ENCODE measurements at regions not wholly inside any gene's neighbourhood (a gene's known extent, or its start where the extent isn't known, plus 50 kb on each side); places are given as distances from the start of the nearest gene placed in this dataset.

- DNase-seq (no peak), ATAC-seq (no peak)
- Mint-ChIP-seq H3K27me3 (peaks cover 29% of the 10 kb centered on the region), H3K36me3 (peaks cover 4% of the 10 kb centered on the region), H3K9me3 (ENCODE audit: low read depth) (no peaks in the 10 kb centered on the region), H3K4me3 (no peak overlapping the region), H3K27ac (no peak overlapping the region), H3K4me1 (peaks cover 32% of the 10 kb centered on the region)
- CTCF ChIA-PET: interaction anchor here (0.9 kb wide), 1 partner anchor 12 kb away, joined by 3 read pairs; no protein-coding TSS in a partner anchor
Observed at GRCh38 chr2:126764686-126765265, 108.8 kb downstream of the GYPC start.

- CTCF ChIA-PET: interaction anchor here (0.9 kb wide), 1 partner anchor 11 kb away, joined by 4 read pairs; no protein-coding TSS in a partner anchor
- H3K27me3 Mint-ChIP-seq: peaks cover 29% of the 10 kb centered on the region
- ATAC-seq (no peak), DNase-seq (peak; percentile 27)
- peaks cover 32% of the 10 kb centered on the region for H3K4me1 Mint-ChIP-seq
- no peak overlapping the region for H3K4me3 Mint-ChIP-seq
- no peaks in the 10 kb centered on the region for H3K9me3 Mint-ChIP-seq (ENCODE audit: low read depth)
- H3K27ac Mint-ChIP-seq: no peak overlapping the region
- H3K36me3 Mint-ChIP-seq: peaks cover 4% of the 10 kb centered on the region
Observed at GRCh38 chr2:126765395-126765794, 109.4 kb downstream of the GYPC start.

- Mint-ChIP-seq H3K27ac (no peak overlapping the region), H3K27me3 (peaks cover 29% of the 10 kb centered on the region), H3K4me3 (no peak overlapping the region), H3K9me3 (ENCODE audit: low read depth) (no peaks in the 10 kb centered on the region), H3K36me3 (peaks cover 4% of the 10 kb centered on the region), H3K4me1 (peaks cover 26% of the 10 kb centered on the region)
- DNase-seq: no peak
- ATAC-seq: no peak
- CTCF ChIA-PET: interaction anchor here (0.9 kb wide), 1 partner anchor 10 kb away, joined by 4 read pairs; no protein-coding TSS in a partner anchor
Observed at GRCh38 chr2:126766295-126766968, 110.5 kb downstream of the GYPC start.

- no peak overlapping the region for H3K4me3 Mint-ChIP-seq
- H3K4me1 Mint-ChIP-seq: peaks cover 22% of the 10 kb centered on the region
- H3K27me3 Mint-ChIP-seq: peaks cover 29% of the 10 kb centered on the region
- DNase-seq (no peak), ATAC-seq (no peak)
- H3K9me3 Mint-ChIP-seq (ENCODE audit: low read depth): no peaks in the 10 kb centered on the region
- CTCF ChIA-PET: no interaction called here
- peaks cover 4% of the 10 kb centered on the region for H3K36me3 Mint-ChIP-seq
- no peak overlapping the region for H3K27ac Mint-ChIP-seq
Observed at GRCh38 chr2:126766969-126767296, 111.0 kb downstream of the GYPC start.

GRCh38 chr2:126769118-126769517, 113.2 kb downstream of the GYPC start:
- CTCF ChIA-PET: interaction anchor here (0.9 kb wide), 1 partner anchor 8 kb away, joined by 4 read pairs; no protein-coding TSS in a partner anchor
- no peak overlapping the region for H3K27ac Mint-ChIP-seq
- H3K27me3 Mint-ChIP-seq: peaks cover 28% of the 10 kb centered on the region
- no peak for DNase-seq
- H3K9me3 Mint-ChIP-seq (ENCODE audit: low read depth): no peaks in the 10 kb centered on the region
- H3K4me3 Mint-ChIP-seq: no peak overlapping the region
- H3K4me1 Mint-ChIP-seq: peaks cover 12% of the 10 kb centered on the region
- H3K36me3 Mint-ChIP-seq: no peaks in the 10 kb centered on the region
- no peak for ATAC-seq

- no peak overlapping the region for H3K4me3 Mint-ChIP-seq
- ATAC-seq (no peak), DNase-seq (no peak)
- H3K27ac Mint-ChIP-seq: no peak overlapping the region
- CTCF ChIA-PET: no interaction called here
- no peaks in the 10 kb centered on the region for H3K36me3 Mint-ChIP-seq
- H3K4me1 Mint-ChIP-seq: peaks cover 10% of the 10 kb centered on the region
- H3K9me3 Mint-ChIP-seq (ENCODE audit: low read depth): no peaks in the 10 kb centered on the region
- peaks cover 24% of the 10 kb centered on the region for H3K27me3 Mint-ChIP-seq
Observed at GRCh38 chr2:126770466-126770865, 114.5 kb downstream of the GYPC start.

GRCh38 chr2:126771094-126771493, 115.1 kb downstream of the GYPC start:
- H3K9me3 Mint-ChIP-seq (ENCODE audit: low read depth): no peaks in the 10 kb centered on the region
- no peak for DNase-seq
- peaks cover 27% of the 10 kb centered on the region for H3K27me3 Mint-ChIP-seq
- no peak overlapping the region for H3K4me3 Mint-ChIP-seq
- no peak for ATAC-seq
- no peak overlapping the region for H3K27ac Mint-ChIP-seq
- CTCF ChIA-PET: no interaction called here
- peaks cover 9% of the 10 kb centered on the region for H3K4me1 Mint-ChIP-seq
- no peaks in the 10 kb centered on the region for H3K36me3 Mint-ChIP-seq

GRCh38 chr2:126771501-126772195, 115.7 kb downstream of the GYPC start:
- no peak overlapping the region for H3K4me3 Mint-ChIP-seq
- H3K27ac Mint-ChIP-seq: no peak overlapping the region
- H3K36me3 Mint-ChIP-seq: no peaks in the 10 kb centered on the region
- H3K27me3 Mint-ChIP-seq: peaks cover 23% of the 10 kb centered on the region
- H3K9me3 Mint-ChIP-seq (ENCODE audit: low read depth): no peaks in the 10 kb centered on the region
- no peak for DNase-seq
- CTCF ChIA-PET: no interaction called here
- peaks cover 8% of the 10 kb centered on the region for H3K4me1 Mint-ChIP-seq
- ATAC-seq: no peak

GRCh38 chr2:126774290-126774689, 118.3 kb downstream of the GYPC start:
- no peaks in the 10 kb centered on the region for H3K36me3 Mint-ChIP-seq
- DNase-seq (no peak), ATAC-seq (no peak)
- no peak overlapping the region for H3K27ac Mint-ChIP-seq
- H3K9me3 Mint-ChIP-seq (ENCODE audit: low read depth): no peaks in the 10 kb centered on the region
- H3K4me3 Mint-ChIP-seq: no peak overlapping the region
- peaks cover 14% of the 10 kb centered on the region for H3K27me3 Mint-ChIP-seq
- CTCF ChIA-PET: interaction anchor here (2.7 kb wide), 1 partner anchor 246 kb away, joined by 17 read pairs; no protein-coding TSS in a partner anchor
- peaks cover 11% of the 10 kb centered on the region for H3K4me1 Mint-ChIP-seq

- no peaks in the 10 kb centered on the region for H3K9me3 Mint-ChIP-seq (ENCODE audit: low read depth)
- peaks cover 15% of the 10 kb centered on the region for H3K27me3 Mint-ChIP-seq
- no peaks in the 10 kb centered on the region for H3K36me3 Mint-ChIP-seq
- H3K4me3 Mint-ChIP-seq: no peak overlapping the region
- no peak overlapping the region for H3K27ac Mint-ChIP-seq
- DNase-seq (no peak), ATAC-seq (no peak)
- H3K4me1 Mint-ChIP-seq: peaks cover 9% of the 10 kb centered on the region
- CTCF ChIA-PET: interaction anchor here (1.5 to 2.7 kb wide), 2 partner anchors 143 to 246 kb away, joined by 3 to 17 read pairs; no protein-coding TSS in a partner anchor
Observed at GRCh38 chr2:126774761-126775160, 118.8 kb downstream of the GYPC start.

GRCh38 chr2:126775300-126775985, 119.5 kb downstream of the GYPC start:
- DNase-seq: no peak
- Mint-ChIP-seq H3K4me1 (peaks cover 9% of the 10 kb centered on the region), H3K27ac (no peak overlapping the region), H3K9me3 (ENCODE audit: low read depth) (no peaks in the 10 kb centered on the region), H3K4me3 (peak overlapping the region; percentile 48), H3K27me3 (peaks cover 22% of the 10 kb centered on the region), H3K36me3 (no peaks in the 10 kb centered on the region)
- CTCF ChIA-PET: interaction anchor here (1.5 to 2.7 kb wide), 3 partner anchors 13 to 247 kb away, joined by 3 to 18 read pairs (median 17); no protein-coding TSS in a partner anchor
- ATAC-seq: no peak

- ATAC-seq (peak; percentile 2), DNase-seq (no peak)
- Mint-ChIP-seq H3K27me3 (peaks cover 24% of the 10 kb centered on the region), H3K36me3 (no peaks in the 10 kb centered on the region), H3K4me3 (peak overlapping the region; percentile 48), H3K9me3 (ENCODE audit: low read depth) (no peaks in the 10 kb centered on the region), H3K27ac (no peak overlapping the region), H3K4me1 (peaks cover 9% of the 10 kb centered on the region)
- CTCF ChIA-PET: interaction anchor here (0.9 to 4.2 kb wide), 21 partner anchors 7 to 377 kb away, joined by 3 to 57 read pairs (median 4); no protein-coding TSS in a partner anchor
Observed at GRCh38 chr2:126776255-126776654, 120.3 kb downstream of the GYPC start.

All from activated CD8-positive, alpha-beta memory T cell treated with anti-CD3 and anti-CD28 coated beads, Interleukin-2, amount 10 ng/mL, durations not matched to agents 7 days and 5 days (primary cell).